HG03571 (cell line): ENCODE measurements at regions not wholly inside any gene's neighbourhood (a gene's known extent, or its start where the extent isn't known, plus 50 kb on each side); places are given as distances from the start of the nearest gene placed in this dataset.
A peak's percentile ranks its signal among the peaks of the same experiment; 100 is the strongest.
"Not testable (repeated sequence)": the region's sequence is repeated elsewhere in the genome, so short reads cannot be mapped to it uniquely, and the experiment has no call there.

Experiments used
- ATAC-seq: cut with Tn5 transposase; IDR thresholded peaks from one replicate; pipeline ENCODE4 v1.9.1; 2021; ENCODE audit not compliant: unreplicated experiment

GRCh38 chr13:21910546-21910945 is 239.7 kb downstream of the FGF9 start:
- ATAC-seq, result no peak

DNA sequence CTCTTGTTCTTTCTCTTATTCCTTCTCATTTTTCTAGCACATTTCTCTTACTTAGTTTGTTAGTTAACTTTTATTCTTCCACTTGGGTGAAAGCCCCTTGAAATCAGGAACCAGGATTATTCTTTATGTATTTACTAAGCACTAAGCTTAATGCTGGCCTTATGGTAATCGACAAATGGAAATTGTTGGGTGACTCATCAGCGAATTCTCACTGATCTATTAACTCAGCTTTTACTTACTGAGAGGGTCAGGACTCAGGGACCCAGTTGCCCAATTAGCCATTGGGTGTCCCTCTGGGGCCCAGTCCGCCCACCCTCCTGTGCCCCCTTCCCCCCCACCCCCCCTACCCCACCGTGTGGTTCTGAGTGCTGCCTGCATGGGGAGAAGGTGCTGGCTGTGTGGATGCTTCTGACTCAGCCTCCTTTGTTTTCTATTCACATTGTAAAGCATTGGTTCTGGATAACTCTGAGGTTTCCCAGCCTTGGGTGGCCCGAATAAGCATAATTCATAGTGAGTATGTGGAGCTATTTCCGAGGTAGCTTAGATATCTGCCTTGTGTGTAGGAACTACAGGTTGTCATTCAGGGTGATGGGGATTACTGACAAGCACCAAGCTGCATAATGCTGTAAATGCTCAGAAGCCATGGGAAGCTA is 240.9 kb downstream of the FGF9 start:
- ATAC-seq, result no peak

DNA sequence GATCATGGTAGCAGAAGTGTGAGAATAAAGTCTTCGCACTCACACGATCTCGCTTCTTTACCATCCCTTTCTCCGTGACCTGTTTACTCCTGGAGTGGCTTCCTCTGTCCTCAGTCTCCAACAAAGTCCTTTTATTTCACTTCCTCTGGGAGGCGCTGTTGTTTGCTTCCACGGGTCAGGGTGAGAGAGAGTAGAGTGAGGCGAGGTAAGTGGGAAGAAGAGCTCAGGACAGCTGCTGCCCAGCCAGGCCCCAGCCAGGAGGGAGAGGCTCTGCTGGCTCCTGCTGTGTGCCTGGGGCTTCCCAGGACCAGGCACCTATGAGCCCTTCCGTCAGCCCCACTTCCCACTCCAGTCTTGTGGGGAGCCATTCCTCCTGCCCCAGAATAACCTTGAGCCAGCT is 242.1 kb downstream of the FGF9 start:
- no peak for ATAC-seq

- no peak for ATAC-seq
Observed at GRCh38 chr13:21917086-21918015, 246.5 kb downstream of the FGF9 start.

DNA sequence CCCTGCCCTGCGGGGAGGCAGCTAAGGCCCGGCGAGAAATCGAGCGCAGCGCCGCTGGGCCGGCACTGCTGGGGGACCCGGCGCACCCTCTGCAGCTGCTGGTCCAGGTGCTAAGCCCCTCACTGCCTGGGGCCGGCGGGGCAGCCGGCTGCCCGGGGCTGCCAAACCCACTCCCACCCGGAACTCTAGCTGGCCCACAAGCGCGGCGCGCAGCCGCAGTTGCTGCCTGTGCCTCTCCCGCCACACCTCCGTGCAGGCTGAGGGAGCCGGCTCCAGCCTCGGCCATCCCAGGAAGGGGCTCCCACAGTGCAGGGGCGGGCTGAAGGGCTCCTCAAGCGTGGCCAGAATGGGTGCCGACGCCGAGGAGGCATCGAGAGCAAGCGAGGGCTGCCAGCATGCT is 249.9 kb downstream of the FGF9 start:
- ATAC-seq, result not testable (repeated sequence)

- no peak for ATAC-seq
Observed at GRCh38 chr13:21924958-21925357, 254.1 kb downstream of the FGF9 start.

DNA sequence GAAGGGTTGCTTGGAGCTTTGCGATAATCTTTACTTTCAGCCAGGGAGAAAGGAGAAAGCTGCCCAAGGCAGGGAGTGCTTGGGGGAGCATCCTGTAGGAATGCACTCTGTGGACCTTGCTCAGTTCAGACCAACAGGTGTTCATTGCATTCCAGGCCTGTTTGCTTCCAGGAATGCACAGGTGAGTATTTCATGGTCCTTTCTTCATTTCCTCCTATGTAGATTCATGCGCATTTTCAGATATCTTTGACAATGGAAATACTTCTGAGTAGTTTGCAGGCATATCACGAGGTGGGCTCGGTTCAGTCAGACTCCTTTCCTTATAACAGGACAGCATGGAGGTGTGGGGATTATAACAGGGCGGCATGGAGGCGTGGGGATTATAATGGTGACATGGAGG is 254.8 kb downstream of the FGF9 start:
- no peak for ATAC-seq

DNA sequence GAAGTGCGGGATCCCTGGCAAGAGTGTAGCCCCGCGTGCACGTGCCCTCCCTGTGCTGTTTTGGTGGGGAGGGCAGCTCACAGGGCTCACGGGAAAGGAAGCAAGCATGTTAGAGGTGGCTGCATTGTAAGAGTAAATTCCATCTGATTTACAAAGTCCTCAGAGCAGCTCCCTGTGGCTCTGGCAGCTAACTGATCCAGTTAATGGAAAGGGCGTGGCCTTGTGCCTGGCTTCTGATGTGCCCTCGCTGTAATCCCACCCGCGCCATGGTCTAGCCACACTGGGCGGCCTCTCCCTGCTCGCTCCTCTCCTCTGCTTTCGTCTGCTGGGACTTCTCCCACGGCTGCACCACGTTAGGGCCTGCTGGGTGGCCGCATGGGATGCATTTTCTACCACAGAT is 258.5 kb downstream of the FGF9 start:
- no peak for ATAC-seq

DNA sequence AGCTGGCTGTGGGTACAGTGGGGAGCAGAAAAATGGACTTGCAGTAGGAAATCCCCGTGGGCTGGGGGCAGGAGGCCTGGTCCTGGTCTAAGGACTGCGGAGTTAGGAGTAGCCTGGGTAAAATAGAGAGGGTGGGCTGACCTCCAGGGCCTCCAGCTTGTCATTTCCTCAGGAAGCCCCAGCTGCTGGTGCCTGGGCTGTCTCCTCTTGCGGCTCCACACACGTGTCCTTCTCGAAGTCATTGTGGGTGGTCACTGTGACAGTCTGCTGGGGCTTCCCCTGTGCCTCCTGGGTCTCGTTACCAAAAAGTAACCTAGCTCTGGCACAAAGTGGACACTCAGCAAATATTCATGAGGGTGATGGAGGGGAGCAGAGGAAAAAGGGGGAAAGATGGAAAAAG is 259.7 kb downstream of the FGF9 start:
- no peak for ATAC-seq

DNA sequence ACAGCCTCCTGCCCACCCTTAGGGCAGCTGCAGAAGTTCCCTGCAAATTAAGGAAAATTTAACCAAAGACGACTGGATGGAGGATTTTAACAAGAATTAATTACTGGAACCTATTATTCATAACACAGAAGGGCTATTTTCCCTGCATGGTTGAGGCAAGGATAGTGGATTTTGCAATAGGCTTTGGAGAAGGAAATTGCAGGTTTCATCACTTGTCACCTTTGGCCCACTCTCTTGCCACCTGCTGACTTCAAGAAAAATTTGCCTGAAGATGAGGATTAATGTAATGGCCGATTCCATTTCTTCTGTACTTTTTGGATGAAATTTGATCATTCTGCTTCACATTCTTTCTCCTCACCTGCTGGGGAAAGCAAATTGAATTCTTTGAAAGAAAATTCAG is 261.7 kb downstream of the FGF9 start:
- ATAC-seq, result no peak

DNA sequence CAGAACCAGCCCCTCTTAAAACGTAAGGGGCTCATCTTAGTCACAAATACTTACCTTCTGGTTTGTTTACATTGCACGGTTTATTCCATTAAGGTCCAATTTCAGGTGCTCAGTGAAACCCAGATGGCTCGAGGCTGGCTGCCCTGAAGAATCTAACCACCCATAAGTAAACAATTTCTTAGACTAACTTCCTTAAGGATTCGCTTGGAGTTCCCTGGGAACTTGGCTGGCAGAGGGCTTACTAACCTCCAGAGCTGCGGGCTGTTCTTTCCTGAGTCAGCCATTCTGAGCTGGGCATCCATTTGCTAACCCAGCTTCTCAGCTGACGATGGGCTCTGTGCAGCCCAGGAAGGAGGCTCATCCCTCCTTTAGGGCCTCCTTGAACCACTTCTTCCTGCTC is 262.1 kb downstream of the FGF9 start:
- ATAC-seq, result no peak

DNA sequence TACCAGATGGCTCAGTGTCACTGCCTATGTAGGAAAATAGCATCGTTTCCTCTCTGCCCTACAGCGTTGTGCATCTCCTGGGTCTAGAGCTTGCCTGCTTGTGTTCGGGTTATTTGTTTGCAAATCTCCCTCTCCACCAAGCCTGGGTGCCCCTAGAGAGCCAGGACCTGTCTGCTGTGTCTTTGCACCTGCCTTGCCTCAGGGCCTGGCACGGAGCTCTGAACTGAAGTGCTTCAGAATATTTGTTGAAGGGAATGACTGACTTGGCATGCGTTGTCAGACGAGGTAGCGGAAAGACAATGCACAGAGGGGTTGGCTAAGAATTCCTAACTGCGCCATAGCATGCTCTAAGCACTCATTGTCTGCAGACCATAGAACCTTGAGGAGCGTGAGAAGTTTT is 263.4 kb downstream of the FGF9 start:
- no peak for ATAC-seq

DNA sequence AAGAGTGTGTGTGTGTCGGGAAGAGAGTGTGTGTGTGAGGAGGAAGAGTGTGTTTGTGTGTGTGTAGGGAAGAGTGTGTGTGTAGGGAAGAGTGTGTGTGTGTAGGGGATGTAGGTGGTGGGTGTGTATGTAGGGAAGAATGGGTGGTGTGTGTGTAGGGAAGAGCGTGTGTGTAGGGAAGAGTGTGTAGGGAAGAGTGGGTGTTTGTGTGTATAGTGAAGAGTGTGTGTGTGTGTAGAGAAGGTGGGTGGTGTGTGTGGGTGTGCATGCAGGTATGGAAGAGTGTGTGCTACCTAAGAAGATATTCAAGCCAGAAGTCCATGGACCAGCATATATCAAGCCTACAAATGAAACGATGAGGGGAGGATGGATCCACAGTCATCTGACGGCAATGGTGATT is 265.8 kb downstream of the FGF9 start:
- ATAC-seq, result no peak

GRCh38 chr13:21938168-21938567 is 267.3 kb downstream of the FGF9 start:
- no peak for ATAC-seq

DNA sequence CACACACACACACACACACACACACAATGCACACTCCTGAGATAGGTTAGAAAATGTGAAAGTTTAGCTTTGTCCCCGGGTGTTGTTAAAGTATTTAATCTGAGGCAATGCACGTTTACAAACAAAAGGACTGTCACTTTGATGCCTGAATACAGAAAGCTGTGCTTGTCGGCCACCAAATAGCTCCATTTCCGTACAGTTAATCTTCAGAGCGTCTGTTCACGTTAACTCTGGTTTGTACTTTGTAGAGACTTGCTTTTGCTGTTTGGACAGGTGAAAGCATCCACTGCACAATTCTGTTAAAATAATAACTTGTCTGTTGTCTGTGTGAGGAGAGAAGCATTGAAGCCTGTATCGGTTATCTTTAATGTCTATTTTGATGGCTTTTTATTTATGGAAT is 267.8 kb downstream of the FGF9 start:
- no peak for ATAC-seq

GRCh38 chr13:21942061-21942460 is 271.2 kb downstream of the FGF9 start:
- no peak for ATAC-seq

- no peak for ATAC-seq
Observed at GRCh38 chr13:21944610-21945009, 273.7 kb downstream of the FGF9 start.

- no peak for ATAC-seq
Observed at GRCh38 chr13:21945195-21945594, 274.3 kb downstream of the FGF9 start.

DNA sequence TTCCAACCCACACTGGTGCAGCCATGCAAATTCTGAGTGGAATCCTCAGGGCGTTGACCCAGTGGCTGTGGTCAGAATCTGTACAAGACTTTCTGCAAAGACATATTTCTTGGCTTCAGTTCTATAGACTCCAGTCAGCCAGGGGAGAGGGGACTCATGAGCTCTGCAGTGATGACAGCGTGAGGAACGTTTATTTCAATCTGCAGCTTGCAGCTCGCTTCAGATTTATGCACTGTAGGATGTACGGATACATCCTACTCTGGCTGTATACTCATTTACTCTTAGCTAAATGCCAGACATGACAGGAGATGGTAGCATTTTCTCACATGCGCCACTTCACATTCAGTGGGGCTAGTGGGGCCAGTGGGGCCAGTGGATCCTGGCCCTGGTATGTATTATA is 276.1 kb downstream of the FGF9 start:
- ATAC-seq, result no peak

- ATAC-seq, result peak; percentile 86
Observed at GRCh38 chr13:21948769-21949474, 278.0 kb downstream of the FGF9 start.

- no peak for ATAC-seq
Observed at GRCh38 chr13:21949818-21950429, 279.1 kb downstream of the FGF9 start.
